Mucosa of stomach (tissue), 1 donor: ENCODE measurements at regions not wholly inside any gene's neighbourhood (a gene's known extent, or its start where the extent isn't known, plus 50 kb on each side); places are given as distances from the start of the nearest gene placed in this dataset.

Experiments
- H3K27me3 ChIP-seq: one replicate; pipeline ENCODE4 v1.7.0; 2013; ENCODE audit warnings: mild to moderate bottlenecking, low read length; ENCODE audit not compliant: control insufficient read depth, insufficient read depth
- H3K36me3 ChIP-seq: one replicate; pipeline ENCODE4 v1.7.0; 2013; ENCODE audit warnings: low read length; ENCODE audit not compliant: control insufficient read depth, insufficient read depth
- H3K4me1 ChIP-seq: one replicate; pipeline ENCODE4 v1.7.0; 2013; ENCODE audit warnings: mild to moderate bottlenecking, low read length; ENCODE audit not compliant: control insufficient read depth, insufficient read depth
- H3K4me3 ChIP-seq: one replicate; pipeline ENCODE4 v1.7.0; 2013; ENCODE audit warnings: low read length
- H3K9ac ChIP-seq: one replicate; pipeline ENCODE4 v1.7.0; 2013; ENCODE audit warnings: mild to moderate bottlenecking, low read length, moderate library complexity
- H3K9me3 ChIP-seq: one replicate; pipeline ENCODE4 v1.7.0; 2013; ENCODE audit warnings: mild to moderate bottlenecking, low read length, moderate library complexity; ENCODE audit not compliant: control insufficient read depth
- donor health status: Pancreatic carcinoma.

- Histone ChIP-seq H3K4me3 (no peak overlapping the region), H3K4me1 (peaks cover 20% of the 10 kb centered on the region), H3K9me3 (no peaks in the 10 kb centered on the region), H3K36me3 (no peaks in the 10 kb centered on the region), H3K27me3 (no peaks in the 10 kb centered on the region), H3K9ac (no peak overlapping the region)
Observed at GRCh38 chr2:42918671-42919318, 126.4 kb upstream of the HAAO start.

GRCh38 chr2:42918041-42918440, 125.7 kb upstream of the HAAO start:
- H3K27me3 ChIP-seq: no peaks in the 10 kb centered on the region
- H3K4me1 ChIP-seq: peaks cover 16% of the 10 kb centered on the region
- no peak overlapping the region for H3K9ac ChIP-seq
- no peaks in the 10 kb centered on the region for H3K36me3 ChIP-seq
- H3K4me3 ChIP-seq: no peak overlapping the region
- H3K9me3 ChIP-seq: no peaks in the 10 kb centered on the region

GRCh38 chr2:42917425-42917927, 125.1 kb upstream of the HAAO start:
- Histone ChIP-seq H3K4me1 (peaks cover 12% of the 10 kb centered on the region), H3K4me3 (no peak overlapping the region)

GRCh38 chr2:42916324-42916723, 123.9 kb upstream of the HAAO start:
- no peaks in the 10 kb centered on the region for H3K9me3 ChIP-seq
- peaks cover 12% of the 10 kb centered on the region for H3K4me1 ChIP-seq
- H3K27me3 ChIP-seq: no peaks in the 10 kb centered on the region
- H3K9ac ChIP-seq: no peak overlapping the region
- H3K4me3 ChIP-seq: no peak overlapping the region
- no peaks in the 10 kb centered on the region for H3K36me3 ChIP-seq

More at GRCh38 chr2:42917425-42917927, 125.1 kb upstream of the HAAO start:
- Histone ChIP-seq H3K9ac (no peak overlapping the region), H3K9me3 (no peaks in the 10 kb centered on the region), H3K27me3 (no peaks in the 10 kb centered on the region), H3K36me3 (no peaks in the 10 kb centered on the region)

- Histone ChIP-seq H3K9ac (no peak overlapping the region), H3K9me3 (no peaks in the 10 kb centered on the region), H3K27me3 (no peaks in the 10 kb centered on the region), H3K4me1 (peaks cover 12% of the 10 kb centered on the region), H3K36me3 (no peaks in the 10 kb centered on the region), H3K4me3 (no peak overlapping the region)
Observed at GRCh38 chr2:42914860-42915259, 122.5 kb upstream of the HAAO start.

GRCh38 chr2:42914314-42914713, 121.9 kb upstream of the HAAO start:
- H3K4me1 ChIP-seq: peaks cover 12% of the 10 kb centered on the region
- H3K9ac ChIP-seq: no peak overlapping the region
- no peak overlapping the region for H3K4me3 ChIP-seq
- no peaks in the 10 kb centered on the region for H3K36me3 ChIP-seq
- no peaks in the 10 kb centered on the region for H3K27me3 ChIP-seq
- H3K9me3 ChIP-seq: no peaks in the 10 kb centered on the region

GRCh38 chr2:42913280-42913878, 121.0 kb upstream of the HAAO start:
- Histone ChIP-seq H3K4me1 (peaks cover 12% of the 10 kb centered on the region), H3K27me3 (no peaks in the 10 kb centered on the region), H3K9ac (no peak overlapping the region), H3K36me3 (no peaks in the 10 kb centered on the region), H3K9me3 (no peaks in the 10 kb centered on the region), H3K4me3 (no peak overlapping the region)

- H3K9me3 ChIP-seq: no peaks in the 10 kb centered on the region
- no peak overlapping the region for H3K4me3 ChIP-seq
- no peak overlapping the region for H3K9ac ChIP-seq
- H3K27me3 ChIP-seq: no peaks in the 10 kb centered on the region
- no peaks in the 10 kb centered on the region for H3K36me3 ChIP-seq
- H3K4me1 ChIP-seq: peaks cover 28% of the 10 kb centered on the region
Observed at GRCh38 chr2:42910645-42911405, 118.4 kb upstream of the HAAO start.

- no peaks in the 10 kb centered on the region for H3K9me3 ChIP-seq
- H3K4me3 ChIP-seq: no peak overlapping the region
- H3K9ac ChIP-seq: no peak overlapping the region
- peaks cover 33% of the 10 kb centered on the region for H3K4me1 ChIP-seq
- no peaks in the 10 kb centered on the region for H3K36me3 ChIP-seq
- no peaks in the 10 kb centered on the region for H3K27me3 ChIP-seq
Observed at GRCh38 chr2:42909966-42910365, 117.6 kb upstream of the HAAO start.

GRCh38 chr2:42908518-42909200, 116.3 kb upstream of the HAAO start:
- Histone ChIP-seq H3K9ac (no peak overlapping the region), H3K4me1 (peaks cover 30% of the 10 kb centered on the region), H3K27me3 (no peaks in the 10 kb centered on the region), H3K9me3 (no peaks in the 10 kb centered on the region), H3K36me3 (no peaks in the 10 kb centered on the region), H3K4me3 (no peak overlapping the region)

GRCh38 chr2:42907835-42908234, 115.5 kb upstream of the HAAO start:
- H3K9ac ChIP-seq: no peak overlapping the region
- peaks cover 31% of the 10 kb centered on the region for H3K4me1 ChIP-seq
- H3K4me3 ChIP-seq: no peak overlapping the region
- H3K36me3 ChIP-seq: no peaks in the 10 kb centered on the region
- no peaks in the 10 kb centered on the region for H3K9me3 ChIP-seq
- H3K27me3 ChIP-seq: no peaks in the 10 kb centered on the region
